GM23338 (cell line): ENCODE measurements at regions not wholly inside any gene's neighbourhood (a gene's known extent, or its start where the extent isn't known, plus 50 kb on each side); places are given as distances from the start of the nearest gene placed in this dataset.

Experiments used
- ATAC-seq: fragments of 200-7000 bp; cut with Tn5 transposase; 3 replicates; pipeline ENCODE4 v1.9.1; 2020
- DNase-seq: peaks from one replicate; pipeline ENCODE4 v3.0.0-alpha.2; 2015; ENCODE audit warnings: low spot score
- H2AFZ ChIP-seq: fragments of 200-600 bp; sonication (generic); 2 replicates; pipeline ENCODE4 v1.8.0; 2016; ENCODE audit warnings: antibody characterized with exemption, mild to moderate bottlenecking, moderate library complexity
- H3F3A ChIP-seq: fragments of 200-600 bp; sonication (generic); replicated peaks from 2 replicates; pipeline ENCODE4 v1.8.0; 2017; ENCODE audit warnings: antibody characterized with exemption, mixed run types, low read depth
- H3K27ac ChIP-seq: fragments of 200-600 bp; sonication (generic); 2 replicates; pipeline ENCODE4 v1.6.1; 2016; ENCODE audit warnings: low read depth
- H3K27me3 ChIP-seq: fragments of 200-600 bp; sonication (generic); 2 replicates; pipeline ENCODE4 v1.8.0; 2016; ENCODE audit warnings: mild to moderate bottlenecking, mixed run types, moderate library complexity; ENCODE audit not compliant: insufficient read depth
- H3K36me3 ChIP-seq: fragments of 200-600 bp; sonication (generic); 2 replicates; pipeline ENCODE4 v1.8.0; 2016; ENCODE audit warnings: mild to moderate bottlenecking; ENCODE audit not compliant: insufficient read depth
- H3K4me1 ChIP-seq: fragments of 200-600 bp; sonication (generic); 2 replicates; pipeline ENCODE4 v1.8.0; 2016; ENCODE audit warnings: mild to moderate bottlenecking, moderate library complexity; ENCODE audit not compliant: insufficient read depth
- H3K4me2 ChIP-seq: fragments of 200-600 bp; sonication (generic); 2 replicates; pipeline ENCODE4 v1.7.1; 2017; ENCODE audit warnings: mixed run types
- H3K4me3 ChIP-seq: fragments of 200-600 bp; sonication (generic); 2 replicates; pipeline ENCODE4 v1.6.1; 2016; ENCODE audit warnings: mixed run types
- H3K79me2 ChIP-seq: fragments of 200-600 bp; sonication (generic); replicated peaks from 2 replicates; pipeline ENCODE4 v1.8.0; 2017; ENCODE audit warnings: mild to moderate bottlenecking; ENCODE audit not compliant: insufficient read depth
- H3K9me2 ChIP-seq: fragments of 200-600 bp; sonication (generic); 2 replicates; pipeline ENCODE4 v1.8.0; 2017; ENCODE audit not compliant: insufficient read depth
- H4K20me1 ChIP-seq: fragments of 200-600 bp; sonication (generic); replicated peaks from 2 replicates; pipeline ENCODE4 v1.8.0; 2017; ENCODE audit warnings: mild to moderate bottlenecking; ENCODE audit not compliant: insufficient read depth
- H3K27ac Mint-ChIP-seq: 2 replicates; pipeline ENCODE4 v1.8.0; 2020; ENCODE audit warnings: inconsistent platforms, mild to moderate bottlenecking, moderate library complexity, mixed read lengths
- H3K27me3 Mint-ChIP-seq: 3 replicates; pipeline ENCODE4 v1.8.0; 2022; ENCODE audit warnings: low read depth, mild to moderate bottlenecking, moderate library complexity, mixed read lengths, inconsistent platforms; ENCODE audit not compliant: insufficient read depth, poor library complexity
- H3K36me3 Mint-ChIP-seq: 3 replicates; pipeline ENCODE4 v1.8.0; 2021; ENCODE audit warnings: low read depth, mild to moderate bottlenecking, inconsistent platforms, moderate library complexity, mixed read lengths
- H3K4me1 Mint-ChIP-seq: 3 replicates; pipeline ENCODE4 v1.8.0; 2020; ENCODE audit warnings: mild to moderate bottlenecking, inconsistent platforms, mixed read lengths
- H3K4me3 Mint-ChIP-seq: 3 replicates; pipeline ENCODE4 v1.8.0; 2021; ENCODE audit warnings: moderate library complexity, mild to moderate bottlenecking, inconsistent platforms, mixed read lengths
- H3K9me3 Mint-ChIP-seq: 3 replicates; pipeline ENCODE4 v1.8.0; 2020; ENCODE audit warnings: moderate library complexity, mild to moderate bottlenecking, inconsistent platforms, mixed read lengths
- CTCF ChIP-seq, 2 experiments: fragments of 200-600 bp in 1 of 2; sonication (generic) in 1 of 2; conservative IDR thresholded peaks; 2 replicates each; pipeline versions ENCODE4 v1.5.1 to v1.6.1; 2016 to 2017; ENCODE audit warnings: antibody characterized with exemption in 2 of 2, low read depth in 2 of 2, mild to moderate bottlenecking in 2 of 2, moderate library complexity in 1 of 2
- EZH2phosphoT487 ChIP-seq: fragments of 200-600 bp; sonication (generic); IDR thresholded peaks from one replicate; pipeline ENCODE4 v1.8.1; 2018; ENCODE audit warnings: antibody characterized with exemption; ENCODE audit not compliant: unreplicated experiment
- STAT1 ChIP-seq: IDR thresholded peaks from one replicate; pipeline ENCODE4 v1.6.1; 2016; ENCODE audit warnings: antibody characterized with exemption; ENCODE audit not compliant: unreplicated experiment
- TF ChIP-seq, protein P1 (sequence below): fragments of 250-450 bp; sonication (Bioruptor Pico); IDR thresholded peaks from 2 replicates; pipeline ENCODE4 v1.5.0; 2020; ENCODE audit warnings: mild to moderate bottlenecking, moderate library complexity

DNA sequence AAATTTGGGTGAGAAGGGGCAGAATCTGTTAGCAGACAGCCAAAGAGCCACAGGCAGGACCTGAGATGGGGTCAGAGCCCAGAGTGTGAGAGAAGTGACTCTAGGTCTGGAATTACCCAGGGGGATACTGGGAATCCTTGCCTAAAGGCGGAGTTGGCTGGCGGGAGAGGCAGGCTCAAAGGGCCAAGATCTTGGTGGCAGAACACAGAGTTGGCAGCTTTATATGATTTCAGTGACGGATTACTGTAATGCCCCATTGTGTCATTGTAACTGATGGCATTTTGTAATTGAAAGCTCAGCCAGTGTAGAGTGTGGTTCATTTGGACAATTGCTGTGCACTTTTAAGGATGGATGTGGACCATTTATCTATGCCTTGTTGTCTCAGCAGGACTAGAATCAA, 77.3 kb downstream of the SMIM20 start:
- H3K36me3 Mint-ChIP-seq, result peaks cover 5% of the 10 kb centered on the region; the same call in 2 of the 3 replicates
- Histone ChIP-seq H3K27ac (no peak overlapping the region), H3K36me3 (no peaks in the 10 kb centered on the region), H3K4me3 (no peak overlapping the region), H3K9me2 (no peaks in the 10 kb centered on the region), H3K79me2 (no peaks in the 10 kb centered on the region), H4K20me1 (no peaks in the 10 kb centered on the region), H3K4me2 (no peak overlapping the region), H3F3A (0 out of 2 replicates have a peak, but pooled peaks cover 5% of the 10 kb centered on the region), H3K4me1 (peaks cover 5% of the 10 kb centered on the region; the same call in 1 of the 2 replicates), H3K27me3 (no peaks in the 10 kb centered on the region), H2AFZ (no peak overlapping the region)
- H3K9me3 Mint-ChIP-seq, result peaks cover 7% of the 10 kb centered on the region; the same call in 2 of the 3 replicates
- TF ChIP-seq, protein P1, sequence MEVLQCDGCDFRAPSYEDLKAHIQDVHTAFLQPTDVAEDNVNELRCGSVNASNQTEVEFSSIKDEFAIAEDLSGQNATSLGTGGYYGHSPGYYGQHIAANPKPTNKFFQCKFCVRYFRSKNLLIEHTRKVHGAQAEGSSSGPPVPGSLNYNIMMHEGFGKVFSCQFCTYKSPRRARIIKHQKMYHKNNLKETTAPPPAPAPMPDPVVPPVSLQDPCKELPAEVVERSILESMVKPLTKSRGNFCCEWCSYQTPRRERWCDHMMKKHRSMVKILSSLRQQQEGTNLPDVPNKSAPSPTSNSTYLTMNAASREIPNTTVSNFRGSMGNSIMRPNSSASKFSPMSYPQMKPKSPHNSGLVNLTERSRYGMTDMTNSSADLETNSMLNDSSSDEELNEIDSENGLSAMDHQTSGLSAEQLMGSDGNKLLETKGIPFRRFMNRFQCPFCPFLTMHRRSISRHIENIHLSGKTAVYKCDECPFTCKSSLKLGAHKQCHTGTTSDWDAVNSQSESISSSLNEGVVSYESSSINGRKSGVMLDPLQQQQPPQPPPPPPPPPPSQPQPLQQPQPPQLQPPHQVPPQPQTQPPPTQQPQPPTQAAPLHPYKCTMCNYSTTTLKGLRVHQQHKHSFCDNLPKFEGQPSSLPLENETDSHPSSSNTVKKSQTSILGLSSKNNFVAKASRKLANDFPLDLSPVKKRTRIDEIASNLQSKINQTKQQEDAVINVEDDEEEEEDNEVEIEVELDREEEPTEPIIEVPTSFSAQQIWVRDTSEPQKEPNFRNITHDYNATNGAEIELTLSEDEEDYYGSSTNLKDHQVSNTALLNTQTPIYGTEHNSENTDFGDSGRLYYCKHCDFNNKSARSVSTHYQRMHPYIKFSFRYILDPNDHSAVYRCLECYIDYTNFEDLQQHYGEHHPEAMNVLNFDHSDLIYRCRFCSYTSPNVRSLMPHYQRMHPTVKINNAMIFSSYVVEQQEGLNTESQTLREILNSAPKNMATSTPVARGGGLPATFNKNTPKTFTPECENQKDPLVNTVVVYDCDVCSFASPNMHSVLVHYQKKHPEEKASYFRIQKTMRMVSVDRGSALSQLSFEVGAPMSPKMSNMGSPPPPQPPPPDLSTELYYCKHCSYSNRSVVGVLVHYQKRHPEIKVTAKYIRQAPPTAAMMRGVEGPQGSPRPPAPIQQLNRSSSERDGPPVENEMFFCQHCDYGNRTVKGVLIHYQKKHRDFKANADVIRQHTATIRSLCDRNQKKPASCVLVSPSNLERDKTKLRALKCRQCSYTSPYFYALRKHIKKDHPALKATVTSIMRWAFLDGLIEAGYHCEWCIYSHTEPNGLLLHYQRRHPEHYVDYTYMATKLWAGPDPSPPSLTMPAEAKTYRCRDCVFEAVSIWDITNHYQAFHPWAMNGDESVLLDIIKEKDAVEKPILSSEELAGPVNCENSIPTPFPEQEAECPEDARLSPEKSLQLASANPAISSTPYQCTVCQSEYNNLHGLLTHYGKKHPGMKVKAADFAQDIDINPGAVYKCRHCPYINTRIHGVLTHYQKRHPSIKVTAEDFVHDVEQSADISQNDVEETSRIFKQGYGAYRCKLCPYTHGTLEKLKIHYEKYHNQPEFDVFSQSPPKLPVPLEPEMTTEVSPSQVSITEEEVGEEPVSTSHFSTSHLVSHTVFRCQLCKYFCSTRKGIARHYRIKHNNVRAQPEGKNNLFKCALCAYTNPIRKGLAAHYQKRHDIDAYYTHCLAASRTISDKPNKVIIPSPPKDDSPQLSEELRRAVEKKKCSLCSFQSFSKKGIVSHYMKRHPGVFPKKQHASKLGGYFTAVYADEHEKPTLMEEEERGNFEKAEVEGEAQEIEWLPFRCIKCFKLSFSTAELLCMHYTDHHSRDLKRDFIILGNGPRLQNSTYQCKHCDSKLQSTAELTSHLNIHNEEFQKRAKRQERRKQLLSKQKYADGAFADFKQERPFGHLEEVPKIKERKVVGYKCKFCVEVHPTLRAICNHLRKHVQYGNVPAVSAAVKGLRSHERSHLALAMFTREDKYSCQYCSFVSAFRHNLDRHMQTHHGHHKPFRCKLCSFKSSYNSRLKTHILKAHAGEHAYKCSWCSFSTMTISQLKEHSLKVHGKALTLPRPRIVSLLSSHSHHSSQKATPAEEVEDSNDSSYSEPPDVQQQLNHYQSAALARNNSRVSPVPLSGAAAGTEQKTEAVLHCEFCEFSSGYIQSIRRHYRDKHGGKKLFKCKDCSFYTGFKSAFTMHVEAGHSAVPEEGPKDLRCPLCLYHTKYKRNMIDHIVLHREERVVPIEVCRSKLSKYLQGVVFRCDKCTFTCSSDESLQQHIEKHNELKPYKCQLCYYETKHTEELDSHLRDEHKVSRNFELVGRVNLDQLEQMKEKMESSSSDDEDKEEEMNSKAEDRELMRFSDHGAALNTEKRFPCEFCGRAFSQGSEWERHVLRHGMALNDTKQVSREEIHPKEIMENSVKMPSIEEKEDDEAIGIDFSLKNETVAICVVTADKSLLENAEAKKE (CRISPR knock-in tag), result no peak
- TF ChIP-seq EZH2phosphoT487 (no peak), CTCF (conservative IDR thresholded peaks at IDR 0.05; ENCODE audit: low read depth in 2 of 2) (no peak), STAT1 (no peak)
- no peak overlapping the region for H3K4me3 Mint-ChIP-seq
- DNase-seq (no peak), ATAC-seq (no peak)
- H3K4me1 Mint-ChIP-seq, result peaks cover 16% of the 10 kb centered on the region
- peak overlapping the region; percentile 26; the same call in 1 of the 2 replicates for H3K27ac Mint-ChIP-seq
- peaks cover 16% of the 10 kb centered on the region for H3K27me3 Mint-ChIP-seq
